ENCODE measurements at regions not wholly inside any gene's neighbourhood (a gene's known extent, or its start where the extent isn't known, plus 50 kb on each side); places are given as distances from the start of the nearest gene placed in this dataset.

GRCh38 chr3:160616311-160616710 lies 50.9 kb upstream of the KPNA4 start:
- peaks cover 5% of the 10 kb centered on the region for H3K4me1 ChIP-seq (ENCODE audit: control insufficient read depth, insufficient read depth, low read length)
- H4K20me1 ChIP-seq (ENCODE audit: insufficient read depth, low read length), result no peaks in the 10 kb centered on the region
- H3K27me3 ChIP-seq (ENCODE audit: control insufficient read depth, insufficient read depth, low read length), result peaks cover 5% of the 10 kb centered on the region
- no peak overlapping the region for H2AK5ac ChIP-seq (ENCODE audit: low read depth, low read length)
- H2BK15ac ChIP-seq (ENCODE audit: low read depth, low read length), result no peak overlapping the region
- CTCF ChIA-PET, result interaction anchor here (0.5 kb wide), 1 partner anchor 45 kb away, joined by 3 read pairs; no protein-coding TSS in a partner anchor
- H2BK20ac ChIP-seq (ENCODE audit: low read depth, low read length), result no peak overlapping the region
- no peak overlapping the region for H3K4me2 ChIP-seq (ENCODE audit: low read depth, low read length)
- in situ Hi-C loops (cut with MboI; ENCODE audit: low sequenced_read_pairs), result no loop called here
- H3K27ac ChIP-seq (ENCODE audit: insufficient read depth, low read length), result no peak overlapping the region
- POLR2A ChIA-PET (ENCODE audit: unreplicated experiment), result no interaction called here
- H4K91ac ChIP-seq (ENCODE audit: insufficient read depth, low read depth, low read length), result no peak overlapping the region
- H2BK120ac ChIP-seq (ENCODE audit: low read depth, low read length), result no peak overlapping the region
- ATAC-seq (ENCODE audit: low read depth) (peak; percentile 61), DNase-seq (peak; percentile 7)
- no peak overlapping the region for H2AFZ ChIP-seq (replicated peaks; ENCODE audit: low read length, poor library complexity)
- intact Hi-C loops (cut with micrococcal nuclease), result no loop called here
- no peaks in the 10 kb centered on the region for H3K36me3 ChIP-seq (ENCODE audit: control insufficient read depth, insufficient read depth, low read length)
- no TSS peak for BruUV-seq (replicated peaks)
- H4K8ac ChIP-seq (ENCODE audit: low read depth in 2 of 2, low read length in 2 of 2), result no peak overlapping the region
- no peak overlapping the region for H3K9ac ChIP-seq (ENCODE audit: low read depth, low read length)
- no peak overlapping the region for H3K23ac ChIP-seq (ENCODE audit: low read depth, low read length)
- no peak overlapping the region for H3K4me3 ChIP-seq (ENCODE audit: insufficient read depth, low read depth, low read length)
- no peak overlapping the region for H2BK5ac ChIP-seq (ENCODE audit: low read depth, low read length, poor library complexity, severe bottlenecking)
- H3K14ac ChIP-seq (replicated peaks; ENCODE audit: low read depth, low read length), result no peak overlapping the region
- no peak overlapping the region for H3K56ac ChIP-seq (ENCODE audit: extremely low read depth, insufficient read depth, low read length)
- H4K5ac ChIP-seq (ENCODE audit: low read depth, low read length), result no peak overlapping the region
- H3K79me1 ChIP-seq (ENCODE audit: low read depth in 1 of 2, low read length in 2 of 2), result no peaks in the 10 kb centered on the region
- no peak overlapping the region for H2AK9ac ChIP-seq (replicated peaks; ENCODE audit: low read depth, low read length, poor library complexity)
- no peak overlapping the region for H3K18ac ChIP-seq (ENCODE audit: low read depth, low read length)
- H3K9me1 ChIP-seq (ENCODE audit: insufficient read depth, low read length), result no peaks in the 10 kb centered on the region
- dilution Hi-C loops (cut with HindIII; ENCODE audit: low sequenced_read_pairs, unreplicated experiment), result no loop called here
- no peak overlapping the region for H3K4ac ChIP-seq (ENCODE audit: low read depth, low read length)
- no peaks in the 10 kb centered on the region for H3K9me3 ChIP-seq (ENCODE audit: control insufficient read depth, insufficient read depth, low read length)
- TF ChIP-seq SMC3 (IDR thresholded peaks at IDR 0.05; ENCODE audit: low read depth, low read length) (no peak), NFE2L2 (IDR thresholded peaks at IDR 0.05; ENCODE audit: low read depth, low read length) (no peak), FOS (IDR thresholded peaks at IDR 0.05; ENCODE audit: low read depth, low read length) (no peak), RCOR1 (IDR thresholded peaks at IDR 0.05; ENCODE audit: insufficient replicate concordance, low read length) (no peak), MAFK (IDR thresholded peaks at IDR 0.05; ENCODE audit: low read depth, low read length) (no peak), CHD1 (IDR thresholded peaks at IDR 0.05; ENCODE audit: low read depth, low read length) (no peak), USF2 (IDR thresholded peaks at IDR 0.05; ENCODE audit: low read depth, low read length) (no peak), MXI1 (IDR thresholded peaks at IDR 0.05; ENCODE audit: borderline replicate concordance, low read depth, low read length) (no peak), CEBPB (IDR thresholded peaks at IDR 0.05; ENCODE audit: low read depth, low read length) (no peak), RFX5 (IDR thresholded peaks at IDR 0.05; ENCODE audit: low read depth, low read length) (no peak)
- TF ChIP-seq, protein P1, sequence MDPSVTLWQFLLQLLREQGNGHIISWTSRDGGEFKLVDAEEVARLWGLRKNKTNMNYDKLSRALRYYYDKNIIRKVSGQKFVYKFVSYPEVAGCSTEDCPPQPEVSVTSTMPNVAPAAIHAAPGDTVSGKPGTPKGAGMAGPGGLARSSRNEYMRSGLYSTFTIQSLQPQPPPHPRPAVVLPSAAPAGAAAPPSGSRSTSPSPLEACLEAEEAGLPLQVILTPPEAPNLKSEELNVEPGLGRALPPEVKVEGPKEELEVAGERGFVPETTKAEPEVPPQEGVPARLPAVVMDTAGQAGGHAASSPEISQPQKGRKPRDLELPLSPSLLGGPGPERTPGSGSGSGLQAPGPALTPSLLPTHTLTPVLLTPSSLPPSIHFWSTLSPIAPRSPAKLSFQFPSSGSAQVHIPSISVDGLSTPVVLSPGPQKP (IDR thresholded peaks at IDR 0.05; ENCODE audit: borderline replicate concordance, low read depth, low read length), result no peak
- TF ChIP-seq, protein P2, sequence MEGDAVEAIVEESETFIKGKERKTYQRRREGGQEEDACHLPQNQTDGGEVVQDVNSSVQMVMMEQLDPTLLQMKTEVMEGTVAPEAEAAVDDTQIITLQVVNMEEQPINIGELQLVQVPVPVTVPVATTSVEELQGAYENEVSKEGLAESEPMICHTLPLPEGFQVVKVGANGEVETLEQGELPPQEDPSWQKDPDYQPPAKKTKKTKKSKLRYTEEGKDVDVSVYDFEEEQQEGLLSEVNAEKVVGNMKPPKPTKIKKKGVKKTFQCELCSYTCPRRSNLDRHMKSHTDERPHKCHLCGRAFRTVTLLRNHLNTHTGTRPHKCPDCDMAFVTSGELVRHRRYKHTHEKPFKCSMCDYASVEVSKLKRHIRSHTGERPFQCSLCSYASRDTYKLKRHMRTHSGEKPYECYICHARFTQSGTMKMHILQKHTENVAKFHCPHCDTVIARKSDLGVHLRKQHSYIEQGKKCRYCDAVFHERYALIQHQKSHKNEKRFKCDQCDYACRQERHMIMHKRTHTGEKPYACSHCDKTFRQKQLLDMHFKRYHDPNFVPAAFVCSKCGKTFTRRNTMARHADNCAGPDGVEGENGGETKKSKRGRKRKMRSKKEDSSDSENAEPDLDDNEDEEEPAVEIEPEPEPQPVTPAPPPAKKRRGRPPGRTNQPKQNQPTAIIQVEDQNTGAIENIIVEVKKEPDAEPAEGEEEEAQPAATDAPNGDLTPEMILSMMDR (conservative IDR thresholded peaks at IDR 0.05; ENCODE audit: low read depth, low read length), result no peak
